Activated CD8-positive, alpha-beta T cell treated with anti-CD3 and anti-CD28 coated beads, Interleukin-2, amount 10 ng/mL, durations not matched to agents 7 days and 5 days (primary cell): ENCODE measurements at regions not wholly inside any gene's neighbourhood (a gene's known extent, or its start where the extent isn't known, plus 50 kb on each side); places are given as distances from the start of the nearest gene placed in this dataset.
"Not testable (repeated sequence)": the region's sequence is repeated elsewhere in the genome, so short reads cannot be mapped to it uniquely, and the experiment has no call there.

Experiments used
- ATAC-seq: fragments of 150-1000 bp; cut with Tn5 transposase; one replicate; pipeline ENCODE4 v1.10.0; 2021; ENCODE audit warnings: moderate library complexity
- CTCF ChIA-PET: fragments of 350-600 bp; sonication (Branson Sonifier 250); formaldehyde crosslinking; loops from one replicate; lab custom pipeline; 2021; ENCODE audit warnings: antibody characterized with exemption; lab: Charles Lee
- POLR2A ChIA-PET: fragments of 350-600 bp; sonication (Branson Sonifier 250); formaldehyde crosslinking; loops from one replicate; lab custom pipeline; 2021; ENCODE audit warnings: antibody characterized with exemption; lab: Charles Lee
- DNase-seq: peaks from one replicate; pipeline ENCODE4 v3.0.0-alpha.2; 2020
- H3K27ac Mint-ChIP-seq: one replicate; pipeline ENCODE4 v1.8.0; 2021; ENCODE audit warnings: mild to moderate bottlenecking, mixed read lengths
- H3K27me3 Mint-ChIP-seq: one replicate; pipeline ENCODE4 v1.8.0; 2021; ENCODE audit warnings: low read depth, mixed read lengths
- H3K36me3 Mint-ChIP-seq: one replicate; pipeline ENCODE4 v1.8.0; 2021; ENCODE audit warnings: low read depth, mixed read lengths
- H3K4me1 Mint-ChIP-seq: one replicate; pipeline ENCODE4 v1.8.0; 2021; ENCODE audit warnings: low read depth, mixed read lengths
- H3K4me3 Mint-ChIP-seq: one replicate; pipeline ENCODE4 v1.8.0; 2021; ENCODE audit warnings: mild to moderate bottlenecking, mixed read lengths
- H3K9me3 Mint-ChIP-seq: one replicate; pipeline ENCODE4 v1.8.0; 2022; ENCODE audit warnings: mixed read lengths; ENCODE audit not compliant: insufficient read depth

DNA sequence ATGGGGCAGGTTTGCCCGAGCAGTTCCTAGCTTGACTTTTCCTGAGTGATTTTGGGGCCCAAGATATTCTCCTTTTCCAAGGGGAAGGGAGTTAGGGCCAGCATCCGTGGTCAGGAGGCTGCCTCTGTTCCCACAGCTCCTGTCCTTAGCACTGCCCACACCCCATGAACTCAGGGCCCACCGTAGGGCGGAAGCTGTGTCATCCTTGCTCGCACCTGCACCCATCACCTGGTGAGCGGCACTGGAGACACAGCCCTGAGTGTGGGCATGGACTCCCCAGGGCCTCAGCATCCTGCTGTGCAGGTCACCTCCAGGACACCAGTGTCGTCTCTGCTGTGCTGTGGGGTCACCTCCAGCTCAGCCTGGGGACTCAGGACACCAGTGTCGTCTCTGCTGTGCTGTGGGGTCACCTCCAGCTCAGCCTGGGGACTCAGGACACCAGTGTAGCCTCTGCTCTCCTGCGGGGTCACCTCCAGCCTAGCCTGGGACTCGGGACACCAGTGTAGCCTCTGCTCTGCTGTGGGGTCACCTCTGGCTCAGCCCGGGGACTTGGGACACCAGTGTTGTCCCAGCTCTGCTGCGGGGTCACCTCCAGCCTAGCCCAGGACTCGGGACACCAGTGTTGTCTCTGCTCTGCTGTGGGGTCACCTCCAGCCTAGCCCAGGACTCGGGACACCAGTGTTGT is 322.9 kb downstream of the ADGRD1 start:
- H3K4me3 Mint-ChIP-seq = no peak overlapping the region
- POLR2A ChIA-PET = no interaction called here
- CTCF ChIA-PET = no interaction called here

DNA sequence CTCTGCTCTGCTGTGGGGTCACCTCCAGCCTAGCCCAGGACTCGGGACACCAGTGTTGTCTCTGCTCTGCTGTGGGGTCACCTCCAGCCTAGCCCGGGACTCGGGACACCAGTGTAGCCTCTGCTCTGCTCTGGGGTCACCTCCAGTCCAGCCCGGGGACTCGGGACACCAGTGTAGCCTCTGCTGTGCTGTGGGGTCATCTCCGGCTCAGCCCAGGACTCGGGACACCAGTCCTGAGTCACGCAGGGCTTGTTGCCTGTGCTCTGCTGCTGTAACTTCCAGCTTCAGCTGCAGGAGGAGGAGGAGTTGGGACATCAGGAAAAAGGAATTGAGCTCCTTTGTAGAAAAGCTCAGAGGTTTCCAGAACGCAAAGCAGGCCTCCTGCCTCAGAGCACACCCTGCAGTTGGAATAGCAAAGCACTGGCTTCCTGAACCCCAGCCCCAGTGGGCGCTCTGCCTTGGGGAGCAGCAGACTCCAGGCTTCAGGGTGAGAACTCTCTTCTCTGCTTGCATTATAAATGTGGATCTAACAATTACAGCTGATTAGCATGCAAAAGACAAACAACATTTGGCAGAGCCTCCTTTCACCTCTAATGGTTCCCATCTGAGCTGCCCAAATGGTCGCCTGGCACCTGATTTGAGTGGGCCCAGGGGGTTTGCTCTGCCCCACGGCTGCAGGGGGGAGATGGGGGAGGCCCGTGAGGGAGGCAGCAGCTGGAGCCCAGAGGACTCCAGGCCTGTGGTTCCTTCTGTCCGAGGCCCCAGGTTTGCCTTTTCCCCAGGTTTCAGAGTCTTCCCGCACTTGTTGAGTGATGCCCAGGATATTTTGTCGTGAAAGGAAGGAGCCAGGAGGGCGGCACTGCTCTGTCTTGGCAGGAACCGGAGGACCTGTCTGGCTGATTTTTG is 323.7 kb downstream of the ADGRD1 start:
- CTCF ChIA-PET, H3K36me3 Mint-ChIP-seq, DNase-seq, ATAC-seq, H3K27ac Mint-ChIP-seq, H3K9me3 Mint-ChIP-seq, H3K4me1 Mint-ChIP-seq, H3K27me3 Mint-ChIP-seq, H3K4me3 Mint-ChIP-seq, POLR2A ChIA-PET: not testable (repeated sequence)

More for the DNA sequence above, 322.9 kb downstream of the ADGRD1 start:
- Mint-ChIP-seq H3K27ac (no peak overlapping the region), H3K36me3 (no peaks in the 10 kb centered on the region), H3K27me3 (no peaks in the 10 kb centered on the region), H3K9me3 (no peaks in the 10 kb centered on the region), H3K4me1 (no peaks in the 10 kb centered on the region)
- DNase-seq (no peak), ATAC-seq (no peak)

DNA sequence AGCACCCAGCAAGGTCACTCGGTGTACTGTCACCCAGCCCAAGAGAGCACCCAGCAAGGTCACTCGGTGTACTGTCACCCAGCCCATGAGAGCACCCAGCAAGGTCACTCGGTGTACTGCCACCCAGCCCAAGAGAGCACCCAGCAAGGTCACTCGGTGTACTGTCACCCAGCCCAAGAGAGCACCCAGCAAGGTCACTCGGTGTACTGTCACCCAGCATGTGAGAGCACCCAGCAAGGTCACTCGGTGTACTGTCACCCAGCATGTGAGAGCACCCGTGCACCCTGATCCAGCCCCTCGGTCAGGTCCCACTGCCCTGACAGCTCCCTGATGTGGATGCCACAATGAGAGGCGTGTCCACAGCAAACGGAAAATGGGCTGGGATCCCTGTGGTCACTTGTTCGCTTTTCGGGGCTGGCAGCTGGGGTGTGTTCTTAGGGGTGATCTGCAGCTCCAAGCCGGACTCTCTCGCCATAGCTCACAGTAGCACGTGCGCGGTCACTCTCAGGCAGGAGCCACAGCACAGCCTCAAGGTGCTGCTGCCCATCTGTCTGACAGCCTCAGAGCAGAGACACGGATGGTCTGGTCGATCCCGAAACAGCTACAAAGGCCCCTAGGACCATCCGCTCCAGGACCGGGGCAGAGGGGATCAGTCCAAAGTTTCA is 324.9 kb downstream of the ADGRD1 start:
- POLR2A ChIA-PET, ATAC-seq, CTCF ChIA-PET, DNase-seq, H3K27me3 Mint-ChIP-seq, H3K9me3 Mint-ChIP-seq, H3K4me3 Mint-ChIP-seq, H3K36me3 Mint-ChIP-seq, H3K4me1 Mint-ChIP-seq, H3K27ac Mint-ChIP-seq: not testable (repeated sequence)

DNA sequence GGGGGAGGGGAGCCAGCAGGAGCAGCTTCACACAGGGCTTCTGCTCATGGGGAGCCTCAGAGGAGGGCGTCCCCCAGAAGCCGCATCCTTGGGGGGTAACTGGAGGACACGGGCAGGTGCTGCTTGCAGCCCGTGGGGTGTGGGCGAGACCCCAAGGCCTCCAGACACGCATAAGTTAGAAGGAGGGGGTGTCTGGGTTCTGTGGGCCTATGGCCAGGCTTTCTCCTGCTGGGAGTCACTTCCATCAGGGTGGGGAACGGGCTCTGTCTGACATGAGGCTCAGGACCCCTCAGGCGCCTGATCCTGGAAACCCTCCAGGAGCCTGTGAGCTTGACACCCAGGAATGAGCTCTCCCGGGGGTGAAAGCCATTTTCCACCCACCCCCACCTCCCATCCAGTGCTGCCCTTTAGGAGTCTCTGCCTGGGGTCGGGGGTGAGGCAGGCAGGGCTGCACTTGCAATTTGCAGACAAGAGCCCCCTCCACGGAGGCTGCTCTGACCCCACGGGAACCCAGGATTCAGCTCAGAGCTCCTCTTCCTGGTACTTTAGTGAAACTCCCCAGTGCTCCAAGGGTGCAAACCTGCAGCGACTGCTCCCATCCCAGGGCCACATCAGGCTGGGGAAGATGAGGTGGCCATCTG is 325.7 kb downstream of the ADGRD1 start:
- ATAC-seq = no peak
- Mint-ChIP-seq H3K4me1 (no peaks in the 10 kb centered on the region), H3K4me3 (no peak overlapping the region), H3K27me3 (no peaks in the 10 kb centered on the region), H3K36me3 (no peaks in the 10 kb centered on the region), H3K9me3 (no peaks in the 10 kb centered on the region), H3K27ac (no peak overlapping the region)
- no peak for DNase-seq
- POLR2A ChIA-PET = no interaction called here
- CTCF ChIA-PET = no interaction called here

DNA sequence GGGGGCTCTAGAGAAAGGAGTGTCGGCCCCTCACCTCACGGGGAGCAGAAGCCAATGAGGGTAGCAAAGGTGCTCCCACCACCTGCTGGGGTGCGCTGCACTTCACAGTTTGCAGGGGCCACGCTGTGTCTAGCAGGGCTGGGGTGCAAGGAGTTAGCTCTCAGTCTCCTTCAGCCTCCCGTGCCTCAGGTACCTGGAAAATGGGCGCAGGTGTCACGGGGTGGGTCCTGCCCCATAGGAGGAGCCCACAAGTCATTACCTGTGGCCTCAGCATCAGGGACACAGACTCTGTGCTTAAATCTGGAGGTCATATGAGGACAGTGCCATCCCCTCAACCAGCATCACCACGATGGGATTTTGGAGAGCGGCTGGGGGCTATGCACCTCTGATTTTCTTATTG is 326.7 kb downstream of the ADGRD1 start:
- ChIA-PET POLR2A (no interaction called here), CTCF (no interaction called here)

DNA sequence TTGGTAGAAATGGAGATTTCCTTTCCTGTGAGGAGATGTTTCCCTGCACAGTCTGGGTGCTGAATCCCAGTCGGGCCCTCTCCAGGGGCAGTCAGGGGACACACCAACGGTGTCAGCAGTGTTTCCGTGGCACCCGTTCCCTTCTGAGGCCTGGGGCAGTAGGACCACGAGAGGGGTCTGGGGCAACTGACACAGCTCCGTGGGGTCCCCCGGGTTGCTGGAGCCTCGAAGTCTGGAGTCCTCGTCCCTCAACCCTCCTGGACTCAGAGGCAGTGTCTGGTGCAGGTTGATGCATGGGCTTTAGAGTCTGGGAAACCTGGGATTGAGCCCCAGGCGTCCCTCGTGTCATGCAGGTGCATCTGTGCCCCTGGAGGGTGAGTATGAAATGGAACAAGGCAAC is 327.3 kb downstream of the ADGRD1 start:
- CTCF ChIA-PET = no interaction called here
- POLR2A ChIA-PET = no interaction called here

More for the DNA sequence above, 326.7 kb downstream of the ADGRD1 start:
- DNase-seq (no peak), ATAC-seq (no peak)
- Mint-ChIP-seq H3K4me3 (no peak overlapping the region), H3K4me1 (no peaks in the 10 kb centered on the region), H3K36me3 (no peaks in the 10 kb centered on the region), H3K27me3 (no peaks in the 10 kb centered on the region), H3K9me3 (no peaks in the 10 kb centered on the region), H3K27ac (no peak overlapping the region)

DNA sequence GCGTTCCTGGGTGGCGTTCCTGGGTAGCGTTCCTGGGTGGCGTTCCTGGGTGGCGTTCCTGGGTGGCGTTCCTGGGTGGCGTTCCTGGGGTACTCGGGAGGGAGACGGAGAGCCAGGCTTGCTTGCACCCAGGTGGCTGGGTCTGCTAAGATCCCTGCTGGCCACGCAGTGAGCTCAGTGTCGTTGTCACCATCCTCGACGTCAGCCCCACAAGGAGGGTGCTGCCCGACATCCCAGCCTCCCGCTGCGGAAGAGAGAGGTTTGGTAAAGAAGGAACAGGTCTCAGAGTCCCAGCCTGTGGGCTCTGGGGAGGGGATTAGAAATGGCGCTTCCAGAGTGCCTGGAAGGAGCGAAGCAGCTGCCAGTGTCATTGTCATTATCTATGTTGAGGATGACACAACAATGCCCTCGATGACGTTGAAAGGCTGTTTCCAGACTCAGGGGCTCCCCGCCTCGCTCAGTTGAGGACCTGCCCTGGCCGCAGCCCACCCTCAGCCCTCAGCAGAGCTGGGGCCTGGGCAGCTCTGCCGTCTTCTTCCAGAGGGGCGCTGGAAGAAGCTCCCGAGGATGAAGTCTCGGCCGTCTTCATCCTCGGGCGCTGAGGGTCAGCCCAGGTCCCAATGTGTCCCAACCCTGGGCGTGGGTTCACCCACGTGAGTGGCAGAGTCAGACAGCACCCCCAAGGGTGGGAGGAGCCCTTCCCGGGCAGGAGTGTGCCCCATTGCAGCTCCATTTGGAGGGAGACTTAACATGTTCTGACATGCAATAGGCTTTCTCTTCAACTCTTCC is 328.8 kb downstream of the ADGRD1 start:
- no peaks in the 10 kb centered on the region for H3K4me1 Mint-ChIP-seq
- H3K27me3 Mint-ChIP-seq = no peaks in the 10 kb centered on the region
- no peaks in the 10 kb centered on the region for H3K9me3 Mint-ChIP-seq
- ChIA-PET CTCF (no interaction called here), POLR2A (no interaction called here)
- DNase-seq (no peak), ATAC-seq (no peak)
- no peaks in the 10 kb centered on the region for H3K36me3 Mint-ChIP-seq
- no peak overlapping the region for H3K27ac Mint-ChIP-seq
- no peak overlapping the region for H3K4me3 Mint-ChIP-seq

More for the DNA sequence above, 327.3 kb downstream of the ADGRD1 start:
- H3K9me3 Mint-ChIP-seq = no peaks in the 10 kb centered on the region
- ATAC-seq = no peak
- no peak for DNase-seq
- no peak overlapping the region for H3K27ac Mint-ChIP-seq
- no peaks in the 10 kb centered on the region for H3K36me3 Mint-ChIP-seq
- no peaks in the 10 kb centered on the region for H3K27me3 Mint-ChIP-seq
- no peaks in the 10 kb centered on the region for H3K4me1 Mint-ChIP-seq
- no peak overlapping the region for H3K4me3 Mint-ChIP-seq

DNA sequence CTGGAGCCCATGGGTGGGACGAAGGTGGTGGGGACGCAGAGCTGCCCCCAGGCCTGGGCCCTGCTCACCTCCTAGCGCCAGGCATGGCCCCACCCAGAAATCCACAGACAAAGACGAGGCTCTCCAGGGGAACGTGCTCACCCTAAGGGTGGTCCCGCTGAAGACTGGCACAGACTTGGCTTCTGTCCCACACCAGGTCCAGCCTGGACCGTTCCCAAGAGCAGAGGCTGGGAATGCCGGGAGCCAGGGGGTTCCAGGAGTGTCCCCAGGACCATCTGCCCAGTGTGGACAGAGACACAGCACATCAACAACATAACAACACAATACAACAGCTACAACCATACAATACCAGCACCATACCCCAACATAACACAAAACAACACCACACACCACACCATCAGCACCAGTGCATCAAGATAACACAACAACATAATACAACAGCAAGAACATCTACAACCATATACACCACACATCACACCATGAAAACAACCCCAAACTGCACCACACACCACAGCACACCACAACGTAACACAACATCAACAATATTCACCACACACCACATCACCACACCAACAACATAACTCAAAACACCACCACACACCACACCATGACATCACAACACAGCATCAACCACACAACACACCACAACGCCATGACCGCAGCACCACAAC is 329.6 kb downstream of the ADGRD1 start:
- no peaks in the 10 kb centered on the region for H3K4me1 Mint-ChIP-seq
- ATAC-seq (no peak), DNase-seq (no peak)
- no peaks in the 10 kb centered on the region for H3K36me3 Mint-ChIP-seq
- no peak overlapping the region for H3K27ac Mint-ChIP-seq
- ChIA-PET POLR2A (no interaction called here), CTCF (no interaction called here)
- no peak overlapping the region for H3K4me3 Mint-ChIP-seq
- no peaks in the 10 kb centered on the region for H3K27me3 Mint-ChIP-seq
- H3K9me3 Mint-ChIP-seq = no peaks in the 10 kb centered on the region

DNA sequence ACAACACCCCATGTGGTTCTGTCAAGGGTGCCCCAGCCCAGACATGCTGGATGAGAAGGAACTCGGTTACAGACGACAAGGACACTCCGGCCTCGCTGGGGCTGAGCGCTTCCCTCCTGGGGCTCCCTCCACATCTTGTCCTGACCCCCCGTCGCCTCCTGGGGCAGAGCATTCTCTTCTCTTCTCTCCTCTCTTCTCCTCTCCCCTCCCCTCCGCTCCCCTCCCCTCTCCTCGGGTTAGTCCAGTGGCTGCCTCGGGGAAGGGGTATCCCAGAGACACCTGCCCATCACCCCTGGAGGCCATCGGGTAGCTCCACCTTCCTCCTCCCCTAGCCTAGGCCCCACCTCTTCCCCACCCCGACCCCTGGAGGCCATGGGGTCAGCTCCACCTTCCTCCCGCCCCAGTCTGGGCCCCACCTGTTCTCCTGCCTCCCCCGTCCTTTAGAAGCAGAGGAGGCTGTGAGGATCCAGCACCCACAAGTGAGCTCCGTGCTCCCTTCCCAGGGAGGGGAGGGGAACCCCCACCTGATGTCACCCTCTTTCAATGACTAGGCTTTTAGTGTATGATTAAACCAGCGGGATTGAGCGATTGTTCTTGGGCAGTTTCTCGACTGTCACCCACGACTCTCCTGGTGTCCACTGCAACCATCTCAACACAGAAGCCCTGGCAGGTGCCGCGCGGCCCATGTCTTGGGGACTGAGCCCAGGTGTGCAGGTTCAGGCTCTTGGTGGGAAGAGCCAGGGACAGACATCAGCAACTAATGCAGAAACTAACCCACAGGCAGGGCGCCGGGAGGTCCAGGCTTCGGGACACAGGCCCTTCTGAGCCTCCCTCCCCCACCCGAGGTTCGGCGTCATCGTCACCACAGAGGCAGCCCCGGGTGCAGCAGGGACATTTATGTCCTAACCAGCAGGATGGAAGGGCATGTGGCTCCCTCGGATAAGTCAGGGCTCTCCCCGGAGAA is 330.4 kb downstream of the ADGRD1 start:
- ATAC-seq = not testable (repeated sequence)

More for the DNA sequence above, 330.4 kb downstream of the ADGRD1 start:
- DNase-seq, H3K4me1 Mint-ChIP-seq, CTCF ChIA-PET, H3K9me3 Mint-ChIP-seq, H3K27ac Mint-ChIP-seq, H3K36me3 Mint-ChIP-seq, H3K4me3 Mint-ChIP-seq, H3K27me3 Mint-ChIP-seq, POLR2A ChIA-PET: not testable (repeated sequence)
